ENCODE measurements at regions not wholly inside any gene's neighbourhood (a gene's known extent, or its start where the extent isn't known, plus 50 kb on each side); places are given as distances from the start of the nearest gene placed in this dataset.
A peak's percentile ranks its signal among the peaks of the same experiment; 100 is the strongest.

- no peak for DNase-seq
These were observed 157.5 kb upstream of the C21orf91 start for GRCh38 chr21:17976691-17977090.

- DNase-seq, result no peak
These were observed 157.0 kb upstream of the C21orf91 start for GRCh38 chr21:17976139-17976538.

GRCh38 chr21:17967319-17967718 lies 148.2 kb upstream of the C21orf91 start:
- no peak for DNase-seq

GRCh38 chr21:17964716-17965115 lies 145.6 kb upstream of the C21orf91 start:
- no peak for DNase-seq

- no peak for DNase-seq
These were observed 145.0 kb upstream of the C21orf91 start for GRCh38 chr21:17964199-17964598.

GRCh38 chr21:17950591-17950990 lies 131.4 kb upstream of the C21orf91 start:
- DNase-seq, result no peak

- no peak for DNase-seq
These were observed 130.3 kb upstream of the C21orf91 start for GRCh38 chr21:17949421-17949820.

GRCh38 chr21:17947531-17947930 lies 128.4 kb upstream of the C21orf91 start:
- DNase-seq, result no peak

GRCh38 chr21:17931080-17931479 lies 111.9 kb upstream of the C21orf91 start:
- DNase-seq, result no peak

- DNase-seq, result no peak
These were observed 110.9 kb upstream of the C21orf91 start for GRCh38 chr21:17930093-17930492.

GRCh38 chr21:17929510-17929909 lies 110.4 kb upstream of the C21orf91 start:
- DNase-seq, result no peak

GRCh38 chr21:17925899-17926298 lies 106.7 kb upstream of the C21orf91 start:
- DNase-seq, result no peak

- DNase-seq, result no peak
These were observed 105.9 kb upstream of the C21orf91 start for GRCh38 chr21:17925000-17925610.

GRCh38 chr21:17921579-17922530 lies 102.7 kb upstream of the C21orf91 start:
- DNase-seq, result no peak

GRCh38 chr21:17915976-17916375 lies 96.8 kb upstream of the C21orf91 start:
- no peak for DNase-seq

GRCh38 chr21:17911628-17912027 lies 92.5 kb upstream of the C21orf91 start:
- no peak for DNase-seq

- no peak for DNase-seq
These were observed 84.9 kb upstream of the C21orf91 start for GRCh38 chr21:17903929-17904639.

GRCh38 chr21:17903029-17903806 lies 84.1 kb upstream of the C21orf91 start:
- DNase-seq, result peak; percentile 11

- DNase-seq, result no peak
These were observed 82.4 kb upstream of the C21orf91 start for GRCh38 chr21:17901458-17902079.

- no peak for DNase-seq
These were observed 81.8 kb upstream of the C21orf91 start for GRCh38 chr21:17900990-17901385.

GRCh38 chr21:17900281-17900989 lies 81.3 kb upstream of the C21orf91 start:
- no peak for DNase-seq

GRCh38 chr21:17889171-17889570 lies 70.0 kb upstream of the C21orf91 start:
- no peak for DNase-seq
